ENCODE measurements at regions not wholly inside any gene's neighbourhood (a gene's known extent, or its start where the extent isn't known, plus 50 kb on each side); places are given as distances from the start of the nearest gene placed in this dataset.

DNA sequence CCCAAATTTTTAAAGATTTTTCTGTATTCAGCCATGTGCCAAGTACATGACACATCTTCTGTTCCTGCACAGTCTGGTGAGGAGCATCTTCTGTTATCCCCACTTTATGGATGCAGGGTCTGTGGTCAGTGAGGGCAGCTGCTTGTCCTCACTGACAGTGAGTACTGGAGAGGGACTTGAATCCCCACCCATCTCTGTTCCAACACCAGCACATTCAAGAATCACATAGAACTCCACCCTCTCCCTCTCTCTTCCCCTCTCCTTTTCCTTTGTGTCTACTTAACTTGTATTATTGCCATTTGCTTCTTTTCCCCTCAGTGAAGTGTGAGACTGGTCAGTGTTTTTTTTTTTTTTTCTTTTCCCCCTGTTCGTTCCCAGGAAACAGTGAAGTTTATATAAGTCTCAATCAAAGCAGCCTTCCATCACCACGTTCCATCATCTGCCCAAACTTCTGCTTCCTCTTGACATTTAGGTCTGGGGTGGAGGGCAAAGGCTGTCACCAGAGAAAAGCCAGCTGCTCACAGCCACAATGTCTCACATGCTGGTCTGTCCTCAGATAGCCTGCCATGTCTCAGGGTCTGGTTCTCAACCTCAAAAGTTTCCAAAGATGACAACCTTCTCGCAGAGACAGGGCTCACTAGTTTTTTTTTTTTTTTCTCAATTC is 110.0 kb upstream of the SSTR4 start:
- Mint-ChIP-seq H3K4me1 (ENCODE audit: unreplicated experiment) (peaks cover 30% of the 10 kb centered on the region), H3K36me3 (ENCODE audit: unreplicated experiment) (no peaks in the 10 kb centered on the region), H3K4me3 (ENCODE audit: unreplicated experiment) (no peak overlapping the region), H3K27ac (ENCODE audit: unreplicated experiment) (no peak overlapping the region), H3K9me3 (ENCODE audit: unreplicated experiment) (no peaks in the 10 kb centered on the region), H3K27me3 (ENCODE audit: unreplicated experiment) (peaks cover 2% of the 10 kb centered on the region)
- TF ChIP-seq, protein P1, sequence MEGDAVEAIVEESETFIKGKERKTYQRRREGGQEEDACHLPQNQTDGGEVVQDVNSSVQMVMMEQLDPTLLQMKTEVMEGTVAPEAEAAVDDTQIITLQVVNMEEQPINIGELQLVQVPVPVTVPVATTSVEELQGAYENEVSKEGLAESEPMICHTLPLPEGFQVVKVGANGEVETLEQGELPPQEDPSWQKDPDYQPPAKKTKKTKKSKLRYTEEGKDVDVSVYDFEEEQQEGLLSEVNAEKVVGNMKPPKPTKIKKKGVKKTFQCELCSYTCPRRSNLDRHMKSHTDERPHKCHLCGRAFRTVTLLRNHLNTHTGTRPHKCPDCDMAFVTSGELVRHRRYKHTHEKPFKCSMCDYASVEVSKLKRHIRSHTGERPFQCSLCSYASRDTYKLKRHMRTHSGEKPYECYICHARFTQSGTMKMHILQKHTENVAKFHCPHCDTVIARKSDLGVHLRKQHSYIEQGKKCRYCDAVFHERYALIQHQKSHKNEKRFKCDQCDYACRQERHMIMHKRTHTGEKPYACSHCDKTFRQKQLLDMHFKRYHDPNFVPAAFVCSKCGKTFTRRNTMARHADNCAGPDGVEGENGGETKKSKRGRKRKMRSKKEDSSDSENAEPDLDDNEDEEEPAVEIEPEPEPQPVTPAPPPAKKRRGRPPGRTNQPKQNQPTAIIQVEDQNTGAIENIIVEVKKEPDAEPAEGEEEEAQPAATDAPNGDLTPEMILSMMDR (IDR thresholded peaks at IDR 0.05), result no peak
- no peak for DNase-seq (ENCODE audit: extremely low spot score, unreplicated experiment)

GRCh38 chr20:22925613-22925983 is 109.5 kb upstream of the SSTR4 start:
- Mint-ChIP-seq H3K27ac (ENCODE audit: unreplicated experiment) (no peak overlapping the region), H3K4me1 (ENCODE audit: unreplicated experiment) (peaks cover 30% of the 10 kb centered on the region), H3K4me3 (ENCODE audit: unreplicated experiment) (no peak overlapping the region), H3K36me3 (ENCODE audit: unreplicated experiment) (no peaks in the 10 kb centered on the region), H3K9me3 (ENCODE audit: unreplicated experiment) (no peaks in the 10 kb centered on the region), H3K27me3 (ENCODE audit: unreplicated experiment) (peaks cover 2% of the 10 kb centered on the region)
- TF ChIP-seq, protein P1 (IDR thresholded peaks at IDR 0.05), result no peak
- no peak for DNase-seq (ENCODE audit: extremely low spot score, unreplicated experiment)

DNA sequence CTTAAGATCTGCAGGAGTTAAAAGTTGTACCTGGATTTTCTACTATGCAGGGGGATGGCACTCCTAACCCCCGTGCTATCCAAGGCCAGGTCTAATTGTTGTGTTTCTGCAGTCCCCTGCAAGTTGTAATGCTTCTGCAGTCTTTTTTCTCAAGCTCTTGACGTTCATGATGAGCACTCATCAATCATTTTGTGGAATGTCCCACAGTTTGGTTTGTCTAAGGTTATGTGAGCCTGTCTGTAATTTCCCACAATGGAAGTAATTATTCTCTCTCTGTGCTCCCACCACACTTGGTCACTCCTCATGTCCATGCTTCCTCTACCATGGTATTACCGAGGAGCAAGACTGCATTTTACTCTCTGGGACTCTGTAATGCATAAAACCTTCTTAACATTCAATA is 107.6 kb upstream of the SSTR4 start:
- H3K4me1 Mint-ChIP-seq (ENCODE audit: unreplicated experiment), result peaks cover 17% of the 10 kb centered on the region
- no peaks in the 10 kb centered on the region for H3K9me3 Mint-ChIP-seq (ENCODE audit: unreplicated experiment)
- no peak for DNase-seq (ENCODE audit: extremely low spot score, unreplicated experiment)
- peaks cover 2% of the 10 kb centered on the region for H3K27me3 Mint-ChIP-seq (ENCODE audit: unreplicated experiment)
- no peak overlapping the region for H3K27ac Mint-ChIP-seq (ENCODE audit: unreplicated experiment)
- H3K4me3 Mint-ChIP-seq (ENCODE audit: unreplicated experiment), result no peak overlapping the region
- no peaks in the 10 kb centered on the region for H3K36me3 Mint-ChIP-seq (ENCODE audit: unreplicated experiment)
- TF ChIP-seq, protein P1 (IDR thresholded peaks at IDR 0.05), result no peak

DNA sequence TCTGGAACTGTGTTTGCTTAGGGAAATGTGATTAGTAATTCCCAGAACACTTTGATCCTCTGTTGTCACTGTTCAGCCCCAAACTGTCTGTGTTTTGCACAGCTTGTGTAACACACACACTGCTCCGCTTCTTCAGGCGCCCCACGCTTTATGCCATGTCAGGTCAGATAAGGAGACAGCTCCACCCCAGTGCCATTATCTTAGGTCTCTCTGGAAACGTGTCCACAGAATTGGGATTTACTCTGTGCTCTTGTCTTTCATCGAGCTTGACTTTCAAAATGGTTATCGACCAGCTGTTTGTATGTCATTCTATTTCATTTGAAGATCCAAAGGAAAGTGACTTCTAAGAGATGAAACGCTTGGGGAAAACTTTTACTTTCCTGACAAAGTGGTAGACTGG is 106.4 kb upstream of the SSTR4 start:
- no peak overlapping the region for H3K4me3 Mint-ChIP-seq (ENCODE audit: unreplicated experiment)
- H3K36me3 Mint-ChIP-seq (ENCODE audit: unreplicated experiment), result no peaks in the 10 kb centered on the region
- DNase-seq (ENCODE audit: extremely low spot score, unreplicated experiment), result no peak
- TF ChIP-seq, protein P1 (IDR thresholded peaks at IDR 0.05), result no peak
- no peaks in the 10 kb centered on the region for H3K9me3 Mint-ChIP-seq (ENCODE audit: unreplicated experiment)
- H3K4me1 Mint-ChIP-seq (ENCODE audit: unreplicated experiment), result peaks cover 18% of the 10 kb centered on the region
- H3K27me3 Mint-ChIP-seq (ENCODE audit: unreplicated experiment), result peaks cover 2% of the 10 kb centered on the region
- H3K27ac Mint-ChIP-seq (ENCODE audit: unreplicated experiment), result no peak overlapping the region

- Mint-ChIP-seq H3K4me1 (ENCODE audit: unreplicated experiment) (peaks cover 16% of the 10 kb centered on the region), H3K36me3 (ENCODE audit: unreplicated experiment) (no peaks in the 10 kb centered on the region), H3K27ac (ENCODE audit: unreplicated experiment) (no peak overlapping the region), H3K27me3 (ENCODE audit: unreplicated experiment) (peaks cover 2% of the 10 kb centered on the region), H3K9me3 (ENCODE audit: unreplicated experiment) (peaks cover 5% of the 10 kb centered on the region), H3K4me3 (ENCODE audit: unreplicated experiment) (no peak overlapping the region)
- no peak for DNase-seq (ENCODE audit: extremely low spot score, unreplicated experiment)
- TF ChIP-seq, protein P1 (IDR thresholded peaks at IDR 0.05), result no peak
These were observed 105.5 kb upstream of the SSTR4 start for GRCh38 chr20:22929661-22930060.
